MM.1S (cell line): ENCODE measurements at regions not wholly inside any gene's neighbourhood (a gene's known extent, or its start where the extent isn't known, plus 50 kb on each side); places are given as distances from the start of the nearest gene placed in this dataset.
"Not testable (repeated sequence)": the region's sequence is repeated elsewhere in the genome, so short reads cannot be mapped to it uniquely, and the experiment has no call there.

Source experiments
- DNase-seq: peaks from one replicate; pipeline ENCODE4 v3.0.0-alpha.2; 2015
- H2AFZ ChIP-seq: fragments of 300-600 bp; sonication (generic); 2 replicates; pipeline ENCODE4 v1.6.0; 2016; ENCODE audit warnings: antibody characterized with exemption, low read length
- H3F3A ChIP-seq: fragments of 300-600 bp; sonication (generic); 2 replicates; pipeline ENCODE4 v1.6.1; 2016; ENCODE audit warnings: mild to moderate bottlenecking, antibody characterized with exemption, low read length, moderate library complexity, mixed read lengths; ENCODE audit not compliant: insufficient read depth
- H3K27ac ChIP-seq: fragments of 300-600 bp; sonication (generic); 2 replicates; pipeline ENCODE4 v1.5.1; 2016; ENCODE audit warnings: mild to moderate bottlenecking, low read length
- H3K27me3 ChIP-seq: fragments of 300-600 bp; sonication (generic); replicated peaks from 2 replicates; pipeline ENCODE4 v1.6.0; 2016; ENCODE audit warnings: low read length; ENCODE audit not compliant: insufficient read depth
- H3K36me3 ChIP-seq: fragments of 300-600 bp; sonication (generic); replicated peaks from 2 replicates; pipeline ENCODE4 v1.6.1; 2016; ENCODE audit warnings: mild to moderate bottlenecking, low read length, mixed read lengths; ENCODE audit not compliant: insufficient read depth
- H3K4me1 ChIP-seq: fragments of 300-600 bp; sonication (generic); 2 replicates; pipeline ENCODE4 v1.6.1; 2016; ENCODE audit warnings: low read length, mixed read lengths
- H3K4me2 ChIP-seq: fragments of 300-600 bp; sonication (generic); 2 replicates; pipeline ENCODE4 v1.6.0; 2016; ENCODE audit warnings: low read depth, low read length
- H3K4me3 ChIP-seq: fragments of 300-600 bp; sonication (generic); 2 replicates; pipeline ENCODE4 v1.5.1; 2016; ENCODE audit warnings: low read length, mixed read lengths
- H3K79me2 ChIP-seq: fragments of 300-600 bp; sonication (generic); 2 replicates; pipeline ENCODE4 v1.6.1; 2016; ENCODE audit warnings: mixed run types, low read length, mixed read lengths
- H3K9ac ChIP-seq: fragments of 300-600 bp; sonication (generic); 2 replicates; pipeline ENCODE4 v1.6.1; 2016; ENCODE audit warnings: low read length, mixed read lengths
- H3K9me2 ChIP-seq: fragments of 300-600 bp; sonication (generic); replicated peaks from 2 replicates; pipeline ENCODE4 v1.6.1; 2016; ENCODE audit warnings: mild to moderate bottlenecking, low read length, mixed read lengths; ENCODE audit not compliant: insufficient read depth
- H3K9me3 ChIP-seq: fragments of 300-600 bp; sonication (generic); replicated peaks from 2 replicates; pipeline ENCODE4 v1.6.1; 2016; ENCODE audit warnings: mild to moderate bottlenecking, low read length, mixed read lengths; ENCODE audit not compliant: insufficient read depth
- H4K20me1 ChIP-seq: fragments of 300-600 bp; sonication (generic); 2 replicates; pipeline ENCODE4 v1.6.1; 2016; ENCODE audit warnings: mild to moderate bottlenecking, low read length, moderate library complexity, mixed read lengths; ENCODE audit not compliant: insufficient read depth
- EZH2 ChIP-seq: fragments of 300-600 bp; sonication (generic); optimal IDR thresholded peaks from 2 replicates; pipeline ENCODE3; 2017; ENCODE audit warnings: low read depth, mild to moderate bottlenecking, antibody characterized with exemption, low read length, mixed read lengths
- EZH2phosphoT487 ChIP-seq: fragments of 300-600 bp; sonication (generic); IDR thresholded peaks from 2 replicates; pipeline ENCODE4 v1.6.1; 2018; ENCODE audit warnings: antibody characterized with exemption, low read length
- TF ChIP-seq, protein P1 (sequence below): fragments of 300-600 bp; sonication (generic); IDR thresholded peaks from 2 replicates; pipeline ENCODE4 v1.5.1; 2016; ENCODE audit warnings: antibody characterized with exemption, low read length, mixed read lengths

DNA sequence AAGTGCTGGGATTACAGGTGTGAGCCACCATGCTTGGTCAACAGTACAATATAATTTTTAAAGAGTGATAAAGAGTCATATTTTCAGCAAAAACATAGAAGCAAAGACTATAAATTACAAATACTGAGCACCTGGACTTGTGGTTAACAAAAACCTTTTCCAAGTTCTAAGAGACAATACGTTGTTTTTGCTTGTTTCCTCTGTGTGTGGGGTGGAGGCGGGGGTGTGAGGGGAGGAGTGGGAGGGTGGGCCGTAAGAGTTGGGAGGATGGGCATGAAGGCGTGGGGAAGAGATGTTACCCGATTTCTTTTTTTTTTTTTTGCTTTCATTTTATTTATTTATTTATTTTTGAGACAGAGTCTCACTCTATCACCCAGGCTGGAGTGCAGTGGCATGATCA is 78.0 kb upstream of the WIPF1 start:
- TF ChIP-seq, protein P1, sequence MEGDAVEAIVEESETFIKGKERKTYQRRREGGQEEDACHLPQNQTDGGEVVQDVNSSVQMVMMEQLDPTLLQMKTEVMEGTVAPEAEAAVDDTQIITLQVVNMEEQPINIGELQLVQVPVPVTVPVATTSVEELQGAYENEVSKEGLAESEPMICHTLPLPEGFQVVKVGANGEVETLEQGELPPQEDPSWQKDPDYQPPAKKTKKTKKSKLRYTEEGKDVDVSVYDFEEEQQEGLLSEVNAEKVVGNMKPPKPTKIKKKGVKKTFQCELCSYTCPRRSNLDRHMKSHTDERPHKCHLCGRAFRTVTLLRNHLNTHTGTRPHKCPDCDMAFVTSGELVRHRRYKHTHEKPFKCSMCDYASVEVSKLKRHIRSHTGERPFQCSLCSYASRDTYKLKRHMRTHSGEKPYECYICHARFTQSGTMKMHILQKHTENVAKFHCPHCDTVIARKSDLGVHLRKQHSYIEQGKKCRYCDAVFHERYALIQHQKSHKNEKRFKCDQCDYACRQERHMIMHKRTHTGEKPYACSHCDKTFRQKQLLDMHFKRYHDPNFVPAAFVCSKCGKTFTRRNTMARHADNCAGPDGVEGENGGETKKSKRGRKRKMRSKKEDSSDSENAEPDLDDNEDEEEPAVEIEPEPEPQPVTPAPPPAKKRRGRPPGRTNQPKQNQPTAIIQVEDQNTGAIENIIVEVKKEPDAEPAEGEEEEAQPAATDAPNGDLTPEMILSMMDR = no peak
- no peak for TF ChIP-seq EZH2phosphoT487
- no peak for TF ChIP-seq EZH2
- no peak for DNase-seq
- H3K9me2 ChIP-seq = no peaks in the 10 kb centered on the region
- H3K4me1 ChIP-seq = no peaks in the 10 kb centered on the region
- no peak overlapping the region for H3K4me3 ChIP-seq
- no peaks in the 10 kb centered on the region for H3K36me3 ChIP-seq
- no peaks in the 10 kb centered on the region for H3F3A ChIP-seq
- no peaks in the 10 kb centered on the region for H3K9me3 ChIP-seq
- no peaks in the 10 kb centered on the region for H4K20me1 ChIP-seq
- no peaks in the 10 kb centered on the region for H3K79me2 ChIP-seq
- H3K4me2 ChIP-seq = no peak overlapping the region
- no peak overlapping the region for H2AFZ ChIP-seq
- H3K27me3 ChIP-seq = no peaks in the 10 kb centered on the region
- no peak overlapping the region for H3K27ac ChIP-seq
- no peak overlapping the region for H3K9ac ChIP-seq

DNA sequence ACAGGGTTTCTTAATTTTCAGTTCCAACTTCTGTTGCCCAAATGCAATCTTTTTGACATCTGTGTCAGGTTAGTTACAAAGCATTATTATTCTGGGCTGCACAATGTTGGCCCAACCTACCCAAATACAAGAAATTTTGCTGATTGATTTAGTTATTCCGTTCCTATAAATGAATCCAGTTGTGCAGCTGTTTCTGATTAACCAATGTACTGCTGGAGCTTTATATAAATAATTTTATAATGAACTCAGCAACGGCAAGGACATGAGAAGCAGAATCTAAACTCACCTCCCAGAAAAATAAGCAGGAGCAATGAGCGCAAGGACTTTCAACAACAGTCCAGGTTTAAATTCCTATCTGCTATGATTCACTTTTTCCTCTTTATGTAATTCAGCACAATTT is 76.3 kb upstream of the WIPF1 start:
- no peak overlapping the region for H3K9ac ChIP-seq
- no peaks in the 10 kb centered on the region for H3K79me2 ChIP-seq
- TF ChIP-seq EZH2phosphoT487 = no peak
- TF ChIP-seq, protein P1 = no peak
- no peak overlapping the region for H3K27ac ChIP-seq
- H3F3A ChIP-seq = no peaks in the 10 kb centered on the region
- no peaks in the 10 kb centered on the region for H4K20me1 ChIP-seq
- H3K27me3 ChIP-seq = no peaks in the 10 kb centered on the region
- H2AFZ ChIP-seq = no peak overlapping the region
- no peaks in the 10 kb centered on the region for H3K9me2 ChIP-seq
- H3K4me2 ChIP-seq = no peak overlapping the region
- no peak overlapping the region for H3K4me3 ChIP-seq
- H3K36me3 ChIP-seq = no peaks in the 10 kb centered on the region
- H3K4me1 ChIP-seq = no peaks in the 10 kb centered on the region
- no peak for DNase-seq
- no peaks in the 10 kb centered on the region for H3K9me3 ChIP-seq

DNA sequence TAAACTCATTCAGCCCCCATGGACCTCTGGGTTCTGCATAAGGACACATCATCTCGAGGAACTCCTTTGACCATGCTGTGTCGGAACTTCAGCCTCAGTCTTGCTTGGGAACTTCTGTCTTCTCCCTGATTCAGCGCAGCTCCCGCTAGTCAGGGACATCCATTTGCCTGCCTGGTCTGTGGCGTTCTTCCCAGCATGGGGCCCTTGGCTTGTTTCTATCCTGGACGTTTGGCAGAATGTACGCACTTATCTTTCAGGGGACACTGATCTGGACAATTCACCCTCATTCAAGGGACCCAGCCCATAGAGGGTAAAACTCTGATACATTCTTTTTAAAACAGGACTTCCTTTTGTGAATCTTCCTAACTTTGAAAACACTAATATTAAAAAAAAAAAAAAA is 75.8 kb upstream of the WIPF1 start:
- TF ChIP-seq, protein P1 = no peak
- TF ChIP-seq EZH2phosphoT487 (no peak), EZH2 (no peak)
- DNase-seq = no peak
- no peaks in the 10 kb centered on the region for H3K9me2 ChIP-seq
- H3K4me2 ChIP-seq = no peak overlapping the region
- no peak overlapping the region for H3K27ac ChIP-seq
- no peaks in the 10 kb centered on the region for H4K20me1 ChIP-seq
- no peaks in the 10 kb centered on the region for H3K36me3 ChIP-seq
- H3K9ac ChIP-seq = no peak overlapping the region
- H2AFZ ChIP-seq = no peak overlapping the region
- no peaks in the 10 kb centered on the region for H3K9me3 ChIP-seq
- H3F3A ChIP-seq = no peaks in the 10 kb centered on the region
- no peaks in the 10 kb centered on the region for H3K27me3 ChIP-seq
- H3K79me2 ChIP-seq = no peaks in the 10 kb centered on the region
- no peaks in the 10 kb centered on the region for H3K4me1 ChIP-seq
- H3K4me3 ChIP-seq = no peak overlapping the region

DNA sequence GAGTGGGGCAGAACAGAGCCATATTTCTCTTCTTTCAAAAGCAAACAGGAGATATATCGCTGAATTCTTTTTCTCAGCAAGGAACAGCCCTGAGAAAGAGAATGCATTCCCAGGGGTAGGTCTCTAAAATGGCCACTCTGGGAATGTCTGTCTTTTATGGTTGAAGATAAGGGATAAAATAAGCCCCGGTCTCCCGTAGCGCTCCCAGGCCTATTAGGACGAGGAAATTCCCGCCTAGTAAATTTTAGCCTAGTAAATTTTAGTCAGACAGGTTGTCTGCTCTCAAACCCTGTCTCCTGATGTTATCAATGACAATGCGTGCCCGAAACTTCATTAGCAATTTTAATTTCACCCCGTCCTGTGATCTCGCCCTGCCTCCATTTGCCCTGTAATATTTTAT is 73.9 kb upstream of the WIPF1 start:
- not testable (repeated sequence) for H3K79me2 ChIP-seq, H3K4me3 ChIP-seq, H3K9me2 ChIP-seq, H3K27me3 ChIP-seq, H3K4me1 ChIP-seq, H3K9ac ChIP-seq, H3K9me3 ChIP-seq, H3K27ac ChIP-seq, H2AFZ ChIP-seq, H3K4me2 ChIP-seq, DNase-seq, H4K20me1 ChIP-seq, H3K36me3 ChIP-seq, H3F3A ChIP-seq
